Right lung (tissue), 2 donors: ENCODE measurements at regions not wholly inside any gene's neighbourhood (a gene's known extent, or its start where the extent isn't known, plus 50 kb on each side); places are given as distances from the start of the nearest gene placed in this dataset.
"Not testable (repeated sequence)": the region's sequence is repeated elsewhere in the genome, so short reads cannot be mapped to it uniquely, and the experiment has no call there.

Source experiments
- DNase-seq, 2 donors: peaks; one replicate each; pipeline ENCODE4 v3.0.0-alpha.2; 2013

DNA sequence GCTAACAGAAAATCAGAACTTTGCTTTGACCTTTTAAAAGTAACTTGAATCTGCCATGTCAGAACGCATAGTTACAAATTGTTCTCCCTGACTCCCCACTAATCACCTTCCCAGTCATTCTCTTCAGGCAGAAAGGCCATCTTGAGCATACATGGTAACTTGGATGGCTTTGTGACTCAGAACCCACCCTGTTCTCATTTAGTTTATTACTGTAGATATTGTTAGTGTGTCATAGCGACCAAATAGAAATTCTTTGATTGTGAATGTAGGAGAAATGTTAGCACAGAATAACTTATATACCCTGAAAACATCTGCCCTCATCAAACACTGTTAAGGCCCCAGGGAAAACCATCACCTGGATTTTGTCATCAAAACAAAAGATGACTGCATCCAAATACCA, 382.0 kb downstream of the MAGEB5 start:
- no peak for DNase-seq

DNA sequence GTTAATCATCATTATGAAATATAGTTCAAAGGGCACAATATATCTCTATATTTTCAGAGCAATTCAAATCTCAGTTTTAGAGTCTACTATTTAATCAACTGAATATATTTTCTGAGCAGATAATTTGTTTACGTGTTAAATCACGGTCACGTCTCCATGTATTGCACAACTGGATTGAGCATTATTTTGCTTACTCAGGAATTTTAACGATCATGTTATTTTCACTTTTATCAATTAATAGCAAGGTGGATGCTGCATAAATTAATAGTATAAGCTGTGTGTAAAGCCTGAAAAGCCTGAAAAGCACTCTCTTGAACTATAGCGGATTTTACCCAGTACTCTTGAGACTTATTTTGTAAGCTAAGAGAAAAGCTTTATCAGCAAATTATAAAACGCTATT, 374.9 kb downstream of the MAGEB5 start:
- no peak for DNase-seq

GRCh38 chrX:26586570-26586969, 370.6 kb downstream of the MAGEB5 start:
- DNase-seq = no peak

- DNase-seq = no peak
These were observed 365.1 kb downstream of the MAGEB5 start for GRCh38 chrX:26581091-26581490.

- DNase-seq = no peak
These were observed 364.1 kb downstream of the MAGEB5 start for GRCh38 chrX:26580021-26580420.

GRCh38 chrX:26574234-26574633, 358.3 kb downstream of the MAGEB5 start:
- no peak for DNase-seq

- no peak for DNase-seq
These were observed 346.2 kb downstream of the MAGEB5 start for GRCh38 chrX:26562156-26562555.

- DNase-seq = no peak
These were observed 343.9 kb downstream of the MAGEB5 start for GRCh38 chrX:26559855-26560254.

GRCh38 chrX:26558719-26559386, 342.9 kb downstream of the MAGEB5 start:
- DNase-seq = no peak

DNA sequence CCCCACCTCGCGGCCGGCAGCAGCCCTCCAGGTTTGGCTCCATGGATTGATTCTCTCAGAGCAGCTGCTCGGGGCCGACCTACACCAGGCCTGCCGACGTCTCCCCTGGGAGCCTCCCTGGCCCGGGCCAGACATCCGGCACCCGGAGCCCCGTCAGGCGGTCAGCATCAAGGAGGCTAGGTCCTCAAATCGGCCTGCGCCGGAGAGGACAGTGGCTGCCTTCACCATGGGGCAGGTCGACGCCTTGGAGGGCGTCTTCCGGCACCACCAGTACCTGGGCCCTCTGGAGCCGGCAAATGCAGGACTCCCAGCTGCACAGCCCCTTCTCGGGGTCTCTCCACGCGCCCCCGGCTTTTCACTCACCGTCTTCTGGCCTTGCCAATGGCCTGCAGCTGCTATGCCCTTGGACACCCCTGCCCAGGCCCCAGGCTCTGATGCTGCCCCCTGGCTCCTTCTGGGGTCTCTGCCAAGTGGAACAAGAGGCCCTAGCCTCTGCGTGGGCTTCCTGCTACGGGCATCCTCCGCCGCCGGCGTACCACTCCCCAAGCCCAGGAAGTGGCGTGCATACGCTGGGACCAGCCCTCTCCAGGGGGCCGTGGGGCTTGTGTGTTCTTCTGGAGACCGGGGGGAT, 341.8 kb downstream of the MAGEB5 start:
- no peak for DNase-seq

DNA sequence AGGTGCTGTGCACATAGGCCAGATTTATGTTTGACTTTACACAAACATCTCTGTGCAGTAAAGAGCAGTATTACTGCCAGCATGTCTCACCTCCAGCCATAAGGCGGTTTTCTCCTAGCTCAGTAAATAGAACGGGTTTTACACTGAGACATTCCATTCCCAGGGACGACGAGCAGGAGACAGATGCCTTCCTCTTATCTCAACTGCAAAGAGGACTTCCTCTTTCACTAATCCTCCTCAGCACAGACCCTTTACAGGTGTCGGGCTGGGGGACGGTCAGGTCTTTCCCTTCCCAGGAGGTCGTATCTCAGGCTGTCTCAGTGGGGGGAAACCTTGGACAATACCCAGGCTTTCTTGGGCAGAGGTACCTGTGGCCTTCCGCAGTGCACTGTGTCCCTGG, 309.8 kb downstream of the MAGEB5 start:
- DNase-seq = not testable (repeated sequence)

DNA sequence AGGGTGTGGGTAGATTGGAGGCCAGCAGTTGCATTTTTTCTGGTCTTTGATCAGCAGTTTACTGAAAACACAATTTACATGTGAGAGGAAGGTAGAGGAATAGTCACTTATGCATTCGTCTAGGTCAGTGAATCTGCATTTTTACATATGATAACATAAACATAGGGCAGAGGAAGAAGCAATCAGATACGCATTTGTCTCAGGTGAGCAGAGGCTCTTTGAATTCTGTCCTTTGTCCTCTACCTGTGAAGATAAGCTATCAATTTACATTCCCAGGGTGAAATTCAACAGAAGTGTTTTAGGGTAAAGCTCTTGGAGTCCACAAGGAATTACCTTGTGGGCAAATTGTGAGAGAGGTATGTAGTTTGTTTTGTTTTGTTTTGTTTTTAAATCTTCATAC, 306.5 kb downstream of the MAGEB5 start:
- DNase-seq = no peak

DNA sequence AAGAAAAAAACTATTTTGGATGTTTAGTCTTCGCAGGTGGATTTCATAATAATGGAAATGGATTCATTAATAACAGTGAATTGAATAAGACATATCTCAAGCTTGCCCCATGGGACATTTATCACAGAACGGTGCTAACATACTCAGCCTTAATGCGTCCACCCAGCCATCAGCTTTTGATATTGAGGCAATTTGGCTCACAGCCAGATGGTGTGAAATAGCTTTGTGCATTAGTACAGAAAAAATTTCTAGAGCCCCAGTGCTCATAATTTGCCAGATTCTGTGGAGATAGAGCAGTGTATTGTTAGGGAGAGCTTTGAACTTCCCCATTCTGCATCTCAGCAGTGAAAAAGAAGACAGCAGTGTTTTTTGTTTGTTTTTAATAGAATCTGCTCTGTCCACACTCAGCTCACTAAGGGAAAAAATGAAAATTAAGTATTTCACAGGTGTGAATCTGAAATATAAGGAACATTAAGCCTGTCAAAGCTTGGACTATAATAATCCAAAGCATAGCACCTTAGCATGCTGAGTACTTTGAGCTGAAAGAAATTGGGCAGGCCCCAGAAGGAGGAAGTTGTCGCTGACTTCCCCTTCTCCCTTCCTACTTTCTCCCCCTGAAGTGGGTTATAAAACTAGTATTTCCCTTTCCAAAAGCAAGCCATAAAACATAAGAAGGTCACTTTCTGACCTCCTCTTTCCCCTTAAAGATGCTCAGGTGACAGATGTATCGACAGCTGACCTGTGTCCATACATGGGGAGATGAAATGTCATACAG, 295.8 kb downstream of the MAGEB5 start:
- DNase-seq = no peak

- DNase-seq = peak in 1 of 2 donors; percentile 12
These were observed 255.0 kb downstream of the MAGEB5 start for GRCh38 chrX:26470941-26471340.

DNA sequence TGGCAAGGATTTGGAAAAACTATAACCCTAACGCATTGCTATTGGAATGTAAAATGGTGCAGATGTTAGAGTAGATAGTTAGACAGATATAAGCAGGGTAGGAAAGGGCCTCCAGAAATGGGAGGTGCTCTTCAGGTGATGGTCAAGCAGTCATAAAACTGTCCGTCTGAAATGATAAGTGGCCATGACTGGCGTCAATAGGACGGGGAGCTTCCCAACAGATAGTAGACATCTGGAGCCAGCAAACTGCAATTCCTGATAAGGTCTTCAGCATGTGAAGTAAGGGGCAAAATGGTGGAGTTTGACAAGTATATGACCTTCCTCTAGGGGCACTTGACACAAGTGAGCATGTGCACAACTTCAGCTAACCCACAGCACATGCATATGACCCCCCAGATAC, 250.4 kb downstream of the MAGEB5 start:
- no peak for DNase-seq

- no peak for DNase-seq
These were observed 229.3 kb downstream of the MAGEB5 start for GRCh38 chrX:26445288-26445687.

GRCh38 chrX:26444417-26444816, 228.4 kb downstream of the MAGEB5 start:
- not testable (repeated sequence) for DNase-seq

DNA sequence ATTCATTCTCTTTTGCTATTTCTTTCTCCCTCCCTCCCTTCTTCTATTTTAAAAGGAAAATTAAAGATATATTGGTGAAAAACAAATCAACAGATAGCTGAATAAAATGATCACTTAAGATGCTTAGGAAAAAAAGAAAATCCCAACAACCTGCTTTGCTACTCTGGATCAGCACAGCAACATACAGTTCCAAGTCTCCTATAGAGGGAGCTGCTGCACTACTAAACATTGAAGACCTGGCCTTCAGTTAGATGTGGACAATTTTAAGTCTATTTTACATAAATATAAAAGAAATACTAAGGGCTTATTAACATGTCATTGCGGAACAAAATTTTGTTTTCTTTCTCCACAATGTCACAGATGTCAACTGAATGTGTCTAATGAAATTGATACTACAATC, 226.4 kb downstream of the MAGEB5 start:
- DNase-seq = peak in 1 of 2 donors; percentile 11

GRCh38 chrX:26414534-26414933, 198.6 kb downstream of the MAGEB5 start:
- DNase-seq = no peak

GRCh38 chrX:26411045-26411444, 195.1 kb downstream of the MAGEB5 start:
- DNase-seq = no peak

DNA sequence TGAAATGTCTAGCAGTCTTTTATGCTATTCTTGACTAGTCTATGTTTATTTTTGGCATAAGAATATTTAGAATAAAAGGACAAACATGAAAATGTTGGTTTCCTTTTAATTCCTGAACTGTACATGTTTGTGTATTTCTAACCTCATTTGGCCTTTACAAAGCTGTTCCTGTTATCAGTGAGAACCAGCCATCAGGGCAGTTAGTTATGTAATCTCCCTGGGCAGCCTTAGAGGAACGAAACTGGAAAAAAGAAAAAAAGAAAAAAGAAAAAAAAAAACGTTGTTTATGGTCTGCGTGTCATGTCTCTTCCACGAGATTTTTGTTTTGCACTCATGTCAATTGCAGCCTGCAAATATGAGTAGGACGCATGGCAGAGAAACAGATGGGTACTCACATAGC, 193.7 kb downstream of the MAGEB5 start:
- no peak for DNase-seq

DNA sequence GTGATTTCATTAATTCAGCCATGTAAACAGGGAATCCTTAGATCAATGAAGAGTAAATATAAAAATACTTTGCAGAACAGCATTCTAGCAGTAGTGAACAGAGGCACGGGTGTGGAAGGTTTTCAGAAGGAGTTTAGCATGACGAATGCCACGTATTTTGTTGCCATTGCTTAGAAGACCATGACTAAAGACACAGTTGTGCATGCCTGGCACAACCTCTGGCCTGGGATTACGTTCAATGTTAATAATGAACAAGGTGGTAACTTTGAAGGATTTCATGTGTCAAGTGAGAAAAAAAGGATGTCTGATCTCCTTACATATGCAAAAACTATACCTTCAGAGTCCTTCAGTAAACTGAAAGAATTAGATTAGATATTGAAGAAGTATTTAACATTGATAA, 171.9 kb downstream of the MAGEB5 start:
- DNase-seq = no peak

DNA sequence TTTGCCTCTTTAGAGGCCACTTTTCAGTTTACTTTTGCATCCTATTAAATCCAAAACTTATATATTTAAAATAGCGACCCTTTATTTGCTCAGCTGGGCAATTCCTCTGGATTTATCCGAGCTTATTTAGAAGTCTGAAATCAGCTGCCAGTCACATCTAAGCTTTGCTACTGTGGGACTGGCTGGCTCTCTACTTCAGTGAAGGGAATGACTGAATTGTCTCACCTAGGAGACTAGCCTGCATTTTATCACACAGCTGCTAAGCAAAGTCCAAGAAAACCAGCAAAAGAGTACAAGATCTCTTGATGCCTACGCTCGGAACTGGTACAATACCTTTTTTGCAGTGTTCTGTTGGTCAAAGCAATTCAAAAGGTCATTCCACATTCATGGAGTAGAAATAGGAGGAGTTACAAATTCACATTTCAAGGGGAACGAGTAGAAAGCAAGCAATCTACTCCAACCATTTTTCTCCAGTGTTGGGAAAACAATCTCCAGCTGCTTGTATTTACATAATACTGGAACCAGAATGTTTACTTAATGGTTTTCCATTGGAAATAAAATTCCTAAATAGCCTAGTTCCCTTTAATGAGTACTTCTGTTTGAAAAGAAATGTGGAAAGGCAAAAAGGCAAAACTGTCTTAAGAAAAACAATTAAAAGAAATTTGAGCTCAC, 160.2 kb downstream of the MAGEB5 start:
- no peak for DNase-seq
